Left ventricle myocardium superior (tissue), 1 donor: ENCODE measurements at regions not wholly inside any gene's neighbourhood (a gene's known extent, or its start where the extent isn't known, plus 50 kb on each side); places are given as distances from the start of the nearest gene placed in this dataset.

Experiments
- ATAC-seq: fragments of 200-7000 bp; cut with Tn5 transposase; one replicate; pipeline ENCODE4 v1.9.1; 2020; ENCODE audit warnings: mild to moderate bottlenecking, moderate library complexity
- DNase-seq: peaks from one replicate; pipeline ENCODE4 v3.0.0-alpha.2; 2020
- intact Hi-C: fragments of 100-400 bp; cut with micrococcal nuclease; formaldehyde crosslinking; loops from one replicate; pipeline ENCODE4 v1.11.0; 2022
- donor health status: DM: no; HTN: yes; CAD: no; lungs with severe emphysema.

GRCh38 chr5:116827078-116827477 lies 252.5 kb upstream of the SEMA6A start:
- no peak for ATAC-seq
- DNase-seq: no peak
- intact Hi-C loops: no loop called here

- intact Hi-C loops: no loop called here
- DNase-seq: no peak
- ATAC-seq: no peak
These were observed 250.9 kb upstream of the SEMA6A start for GRCh38 chr5:116825486-116825885.

GRCh38 chr5:116824751-116825438 lies 250.3 kb upstream of the SEMA6A start:
- DNase-seq: no peak
- intact Hi-C loops: no loop called here
- ATAC-seq: no peak

- intact Hi-C loops: no loop called here
- DNase-seq: no peak
- ATAC-seq: no peak
These were observed 240.2 kb upstream of the SEMA6A start for GRCh38 chr5:116814626-116815385.

- intact Hi-C loops: no loop called here
- DNase-seq (no peak), ATAC-seq (no peak)
These were observed 239.3 kb upstream of the SEMA6A start for GRCh38 chr5:116813906-116814305.

GRCh38 chr5:116813356-116813755 lies 238.7 kb upstream of the SEMA6A start:
- ATAC-seq (no peak), DNase-seq (no peak)
- intact Hi-C loops: no loop called here

GRCh38 chr5:116810951-116811350 lies 236.3 kb upstream of the SEMA6A start:
- no peak for ATAC-seq
- DNase-seq: no peak
- intact Hi-C loops: no loop called here

GRCh38 chr5:116806836-116807235 lies 232.2 kb upstream of the SEMA6A start:
- intact Hi-C loops: no loop called here
- no peak for ATAC-seq
- no peak for DNase-seq

- ATAC-seq (no peak), DNase-seq (no peak)
- intact Hi-C loops: no loop called here
These were observed 224.8 kb upstream of the SEMA6A start for GRCh38 chr5:116799401-116799800.

GRCh38 chr5:116795189-116795588 lies 220.6 kb upstream of the SEMA6A start:
- intact Hi-C loops: no loop called here
- no peak for ATAC-seq

GRCh38 chr5:116789522-116789921 lies 214.9 kb upstream of the SEMA6A start:
- peak; percentile 67 for ATAC-seq
- DNase-seq: no peak
- intact Hi-C loops: no loop called here

More at GRCh38 chr5:116795189-116795588, 220.6 kb upstream of the SEMA6A start:
- DNase-seq: no peak

GRCh38 chr5:116788851-116789403 lies 214.3 kb upstream of the SEMA6A start:
- peak; percentile 85 for ATAC-seq
- intact Hi-C loops: no loop called here
- DNase-seq: no peak

GRCh38 chr5:116787570-116787969 lies 212.9 kb upstream of the SEMA6A start:
- ATAC-seq (no peak), DNase-seq (no peak)
- intact Hi-C loops: no loop called here

- intact Hi-C loops: no loop called here
- no peak for DNase-seq
- ATAC-seq: no peak
These were observed 210.5 kb upstream of the SEMA6A start for GRCh38 chr5:116785106-116785505.

- no peak for ATAC-seq
- DNase-seq: no peak
- intact Hi-C loops: no loop called here
These were observed 205.2 kb upstream of the SEMA6A start for GRCh38 chr5:116779846-116780245.

GRCh38 chr5:116778651-116779280 lies 204.1 kb upstream of the SEMA6A start:
- no peak for DNase-seq
- intact Hi-C loops: no loop called here
- no peak for ATAC-seq

GRCh38 chr5:116778032-116778431 lies 203.4 kb upstream of the SEMA6A start:
- ATAC-seq: no peak
- intact Hi-C loops: no loop called here
- DNase-seq: no peak

GRCh38 chr5:116773926-116774325 lies 199.3 kb upstream of the SEMA6A start:
- no peak for ATAC-seq
- intact Hi-C loops: no loop called here

GRCh38 chr5:116772806-116773205 lies 198.2 kb upstream of the SEMA6A start:
- intact Hi-C loops: no loop called here
- ATAC-seq (peak; percentile 53), DNase-seq (no peak)

More at GRCh38 chr5:116773926-116774325, 199.3 kb upstream of the SEMA6A start:
- DNase-seq: no peak

GRCh38 chr5:116772152-116772501 lies 197.5 kb upstream of the SEMA6A start:
- DNase-seq: no peak
- ATAC-seq: peak; percentile 54
- intact Hi-C loops: no loop called here
